WERI-Rb-1 (cell line): ENCODE measurements at regions not wholly inside any gene's neighbourhood (a gene's known extent, or its start where the extent isn't known, plus 50 kb on each side); places are given as distances from the start of the nearest gene placed in this dataset.

Source experiments
- DNase-seq: peaks from one replicate; pipeline ENCODE4 v3.0.0-alpha.2; 2020
- H3K27ac ChIP-seq: fragments of 250-450 bp; sonication (Bioruptor Pico); 2 replicates; pipeline ENCODE4 v1.5.1; 2020; ENCODE audit warnings: mild to moderate bottlenecking, moderate library complexity
- H3K27me3 ChIP-seq: fragments of 250-450 bp; sonication (Bioruptor Pico); 2 replicates; pipeline ENCODE4 v1.5.1; 2021; ENCODE audit warnings: mild to moderate bottlenecking, low read depth, moderate library complexity; ENCODE audit not compliant: insufficient read depth, severe bottlenecking
- H3K36me3 ChIP-seq: fragments of 250-450 bp; sonication (Bioruptor Pico); 2 replicates; pipeline ENCODE4 v1.5.1; 2020; ENCODE audit warnings: mild to moderate bottlenecking, moderate library complexity
- H3K4me3 ChIP-seq: 2 replicates; pipeline ENCODE4 v1.5.1; 2011; ENCODE audit warnings: low read depth, mild to moderate bottlenecking, control low read depth, low read length
- H3K9me3 ChIP-seq: fragments of 250-450 bp; sonication (Bioruptor Pico); 2 replicates; pipeline ENCODE4 v1.5.1; 2021; ENCODE audit warnings: mild to moderate bottlenecking, moderate library complexity; ENCODE audit not compliant: severe bottlenecking
- CTCF ChIP-seq: IDR thresholded peaks from 2 replicates; pipeline ENCODE4 v1.5.1; 2011; ENCODE audit warnings: low read depth, mild to moderate bottlenecking, control low read depth, inconsistent platforms, low read length

GRCh38 chr5:105392122-105392709 is 1829.6 kb upstream of the NUDT12 start:
- DNase-seq, result no peak
- Histone ChIP-seq H3K27ac (no peak overlapping the region), H3K9me3 (no peaks in the 10 kb centered on the region), H3K27me3 (no peaks in the 10 kb centered on the region), H3K36me3 (no peaks in the 10 kb centered on the region), H3K4me3 (no peak overlapping the region)
- TF ChIP-seq CTCF, result no peak

GRCh38 chr5:105380126-105380525 is 1817.5 kb upstream of the NUDT12 start:
- no peak overlapping the region for H3K4me3 ChIP-seq
- no peaks in the 10 kb centered on the region for H3K36me3 ChIP-seq
- no peak overlapping the region for H3K27ac ChIP-seq
- no peak for TF ChIP-seq CTCF
- no peaks in the 10 kb centered on the region for H3K9me3 ChIP-seq
- no peaks in the 10 kb centered on the region for H3K27me3 ChIP-seq
- no peak for DNase-seq

GRCh38 chr5:105371169-105371568 is 1808.6 kb upstream of the NUDT12 start:
- no peak for TF ChIP-seq CTCF
- H3K27me3 ChIP-seq, result no peaks in the 10 kb centered on the region
- no peak for DNase-seq
- H3K27ac ChIP-seq, result no peak overlapping the region
- H3K9me3 ChIP-seq, result no peaks in the 10 kb centered on the region
- no peak overlapping the region for H3K4me3 ChIP-seq
- H3K36me3 ChIP-seq, result no peaks in the 10 kb centered on the region

DNA sequence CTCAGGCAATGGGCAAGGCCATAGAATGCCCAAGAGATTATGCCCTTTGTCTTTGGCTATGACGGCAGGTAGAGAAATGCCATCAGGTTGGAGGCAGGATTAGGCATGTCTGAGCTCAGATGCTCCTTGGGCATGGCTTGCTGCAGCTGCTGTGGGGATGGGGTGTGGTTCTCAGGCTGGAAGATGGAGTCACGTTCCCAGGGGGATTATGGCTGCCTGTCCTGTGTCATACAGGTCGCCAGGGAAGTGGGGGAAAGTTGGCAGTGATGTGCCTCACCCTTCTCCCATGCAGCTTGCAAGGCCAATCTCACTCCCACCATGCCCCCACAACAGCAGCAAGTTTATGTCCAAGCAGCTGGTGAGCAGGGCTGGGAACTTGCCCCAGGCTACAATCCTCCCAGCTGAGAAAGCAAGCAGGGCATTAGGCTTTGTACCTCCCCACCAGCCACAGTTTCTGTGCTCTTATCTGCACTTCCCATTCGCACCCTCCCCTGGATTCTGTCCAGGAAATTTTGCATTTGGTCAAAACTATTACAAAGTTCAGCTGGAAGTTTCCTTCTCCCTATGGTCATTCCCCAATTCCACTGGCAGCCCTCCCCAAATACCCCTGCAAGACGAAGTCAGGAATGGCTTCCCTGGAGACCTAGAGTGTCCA is 1788.0 kb upstream of the NUDT12 start:
- no peak for DNase-seq
- Histone ChIP-seq H3K27me3 (no peaks in the 10 kb centered on the region), H3K4me3 (no peak overlapping the region), H3K36me3 (no peaks in the 10 kb centered on the region), H3K27ac (no peak overlapping the region), H3K9me3 (no peaks in the 10 kb centered on the region)
- no peak for TF ChIP-seq CTCF

DNA sequence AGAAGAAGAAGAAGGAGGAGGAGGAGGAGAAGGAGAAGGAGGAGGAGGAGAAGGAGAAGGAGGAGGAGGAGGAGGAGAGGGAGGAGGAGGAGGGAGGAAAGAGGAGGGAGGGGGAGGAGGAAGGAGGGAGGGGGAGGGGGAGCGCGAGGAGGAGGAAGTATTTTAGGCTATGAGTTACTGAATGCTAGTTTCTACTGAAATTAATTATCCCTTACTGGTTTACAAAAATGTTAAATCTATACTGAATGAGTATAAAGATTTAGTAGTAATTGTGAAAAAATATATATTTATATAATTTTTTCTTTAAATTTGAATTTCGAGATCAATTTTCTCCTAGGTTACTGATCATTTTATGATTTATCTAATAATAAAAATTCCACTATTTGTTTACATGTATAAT is 1769.0 kb upstream of the NUDT12 start:
- Histone ChIP-seq H3K4me3 (no peak overlapping the region), H3K27ac (no peak overlapping the region), H3K36me3 (no peaks in the 10 kb centered on the region), H3K9me3 (no peaks in the 10 kb centered on the region), H3K27me3 (no peaks in the 10 kb centered on the region)
- TF ChIP-seq CTCF, result no peak
- DNase-seq, result no peak

GRCh38 chr5:105330185-105330584 is 1767.6 kb upstream of the NUDT12 start:
- Histone ChIP-seq H3K27ac (no peak overlapping the region), H3K4me3 (no peak overlapping the region), H3K9me3 (no peaks in the 10 kb centered on the region), H3K27me3 (no peaks in the 10 kb centered on the region), H3K36me3 (no peaks in the 10 kb centered on the region)
- DNase-seq, result no peak
- TF ChIP-seq CTCF, result no peak
